CD4-positive, alpha-beta T cell treated with Interleukin-10 for 1 hour (primary cell): ENCODE measurements at regions not wholly inside any gene's neighbourhood (a gene's known extent, or its start where the extent isn't known, plus 50 kb on each side); places are given as distances from the start of the nearest gene placed in this dataset.
"Not testable (repeated sequence)": the region's sequence is repeated elsewhere in the genome, so short reads cannot be mapped to it uniquely, and the experiment has no call there.

Experiments used
- DNase-seq: peaks from one replicate; pipeline ENCODE4 v3.0.0-alpha.2; 2020

DNA sequence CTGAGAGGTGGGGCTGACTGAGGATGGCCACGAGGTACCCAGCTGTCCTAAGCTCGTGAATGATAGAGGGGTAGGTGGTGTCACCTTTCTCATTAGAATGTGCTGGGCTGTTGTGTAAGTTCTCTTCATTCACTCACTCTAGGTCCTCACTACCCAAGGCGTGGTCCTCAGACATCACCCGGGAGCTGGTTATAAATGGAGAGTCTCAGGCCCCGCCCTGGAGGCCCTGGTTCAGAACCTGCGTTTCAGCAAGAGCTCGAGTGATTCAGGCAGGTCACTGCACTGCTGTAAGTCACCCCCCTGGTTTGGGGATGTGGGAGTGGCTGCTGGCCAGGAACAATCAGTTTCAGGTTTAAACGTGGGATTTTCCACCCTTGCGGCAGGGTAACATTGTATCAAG lies 139.8 kb downstream of the FOXL1 start:
- no peak for DNase-seq

DNA sequence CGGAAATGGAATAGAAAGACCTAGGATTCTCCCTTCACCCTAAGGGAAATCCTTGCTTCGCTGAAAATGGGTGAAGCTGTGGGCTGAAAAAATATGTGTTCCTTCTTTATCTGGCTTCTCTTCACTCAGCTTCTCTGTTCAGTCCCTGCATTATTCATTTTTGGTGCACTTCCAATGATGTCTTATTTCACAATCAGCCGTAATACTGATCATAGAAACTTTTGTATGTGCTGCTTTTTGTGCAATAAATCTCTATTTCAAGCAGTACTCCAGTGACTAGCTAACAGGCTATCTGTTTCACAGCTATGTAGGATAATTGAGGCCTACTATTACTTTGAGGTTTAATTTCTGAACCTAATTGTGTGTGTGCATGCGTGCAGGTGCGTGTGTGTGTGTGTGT lies 144.6 kb downstream of the FOXL1 start:
- no peak for DNase-seq

DNA sequence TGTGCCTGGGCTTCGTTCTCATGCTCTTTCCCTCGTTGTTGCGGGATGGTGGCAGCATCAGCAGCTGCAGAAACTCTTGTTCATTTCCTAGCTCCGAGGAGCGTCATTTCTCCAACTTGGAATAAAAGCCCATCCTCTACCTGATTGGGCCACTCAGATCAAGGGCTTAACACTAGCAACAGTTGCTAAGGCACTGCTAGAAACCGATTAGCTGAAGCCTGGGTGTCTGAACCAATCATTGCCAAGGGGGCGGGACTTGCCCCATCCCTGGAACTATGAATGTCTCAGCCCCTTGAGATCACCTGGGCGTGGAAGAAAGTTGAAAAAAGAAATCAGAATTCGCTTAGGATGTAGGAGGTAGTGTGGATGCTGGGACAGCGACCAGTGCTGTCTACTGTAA lies 145.3 kb downstream of the FOXL1 start:
- DNase-seq = no peak

DNA sequence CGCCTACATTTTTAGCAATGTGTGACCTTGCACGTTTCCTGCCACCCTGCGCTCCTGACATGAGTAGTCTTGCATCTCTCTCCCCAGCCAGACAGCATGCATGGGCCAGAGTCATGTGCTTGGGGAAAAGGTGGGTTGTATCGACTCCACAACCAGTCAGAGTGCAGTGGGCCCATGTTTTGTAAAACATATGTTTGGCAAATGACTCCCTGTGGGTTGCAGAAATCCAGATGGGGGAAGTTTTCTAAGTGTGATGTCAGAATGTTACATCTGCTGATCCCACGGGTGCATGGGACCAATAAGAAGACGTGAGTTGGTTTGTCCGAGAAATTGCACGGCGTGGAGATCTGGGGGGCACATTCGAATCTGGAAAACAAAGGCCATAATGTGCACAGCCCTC lies 147.1 kb downstream of the FOXL1 start:
- DNase-seq = no peak

DNA sequence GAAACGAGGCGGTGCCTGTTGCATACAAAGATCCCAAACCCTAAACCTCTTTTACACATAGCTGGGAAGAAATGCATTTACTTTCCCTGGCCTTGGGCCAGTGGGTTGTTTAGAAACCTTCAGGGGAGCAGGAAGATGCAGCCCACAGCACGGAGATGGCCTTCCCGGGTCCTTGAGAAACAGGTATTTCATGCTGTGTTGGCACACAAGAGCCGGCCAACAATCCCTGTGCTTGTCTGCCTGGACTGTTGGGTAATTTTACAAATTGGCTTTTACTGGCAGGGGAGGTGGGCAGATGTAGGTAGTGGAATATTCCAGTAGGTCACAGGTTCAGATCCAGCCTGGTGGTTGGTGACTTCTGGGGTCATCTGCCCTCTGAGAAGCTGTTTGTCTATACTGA lies 148.0 kb downstream of the FOXL1 start:
- no peak for DNase-seq

DNA sequence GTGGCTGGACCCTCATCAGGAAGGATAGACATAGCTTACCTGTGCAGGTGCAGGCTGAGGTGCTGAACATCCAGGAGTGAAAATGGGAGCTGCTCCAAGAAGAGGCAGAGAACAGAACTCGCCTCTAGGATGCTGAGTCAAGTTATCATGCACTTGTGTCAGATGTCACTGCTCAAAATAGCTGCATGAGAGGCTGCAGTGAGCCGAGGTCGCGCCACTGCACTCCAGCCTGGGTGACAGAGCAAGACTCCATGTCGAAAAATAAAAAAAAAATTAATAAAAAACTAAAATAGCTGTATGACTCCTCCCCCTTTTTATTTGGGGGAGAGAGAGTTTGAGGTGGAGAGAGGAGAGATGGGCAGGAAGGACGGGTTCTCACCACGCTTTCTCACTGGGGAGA lies 148.8 kb downstream of the FOXL1 start:
- DNase-seq = no peak

DNA sequence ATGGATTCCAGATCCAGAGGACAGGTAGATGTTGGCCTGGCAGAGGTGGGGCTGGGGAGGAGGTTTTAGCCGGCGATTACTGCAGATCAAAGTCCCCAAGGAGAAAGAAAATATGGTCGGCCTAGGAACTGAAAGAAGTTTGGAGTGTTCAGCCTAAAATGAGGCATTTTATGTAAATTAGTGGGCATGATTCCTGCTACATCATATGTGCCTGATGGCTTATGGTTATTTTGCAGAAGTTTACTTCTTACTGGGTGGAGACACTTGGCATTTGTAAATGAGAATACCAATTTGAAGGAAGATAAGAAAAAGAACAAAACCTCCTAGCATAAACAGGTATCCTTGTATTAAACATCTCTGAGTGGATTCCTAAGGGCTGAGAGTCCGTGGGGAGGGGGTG lies 149.3 kb downstream of the FOXL1 start:
- DNase-seq = no peak

DNA sequence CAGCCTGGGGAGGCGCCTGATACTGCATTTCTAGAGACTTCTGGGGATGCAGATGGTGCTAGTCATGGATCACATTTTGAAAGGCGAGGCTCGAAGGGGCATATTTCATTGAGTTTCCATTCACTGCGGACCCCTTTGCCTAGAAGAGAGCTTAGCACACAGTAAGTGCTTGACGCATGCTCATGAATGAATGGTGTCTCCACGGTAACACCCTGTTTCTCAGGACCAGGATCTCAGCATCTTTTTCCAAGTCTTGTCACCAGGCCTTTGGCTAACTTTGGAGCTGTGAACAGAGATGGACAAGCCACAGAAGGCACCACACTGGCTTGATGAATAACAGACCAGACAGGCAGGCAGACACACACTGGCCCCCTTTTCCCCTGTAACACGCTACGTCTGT lies 151.3 kb downstream of the FOXL1 start:
- no peak for DNase-seq

DNA sequence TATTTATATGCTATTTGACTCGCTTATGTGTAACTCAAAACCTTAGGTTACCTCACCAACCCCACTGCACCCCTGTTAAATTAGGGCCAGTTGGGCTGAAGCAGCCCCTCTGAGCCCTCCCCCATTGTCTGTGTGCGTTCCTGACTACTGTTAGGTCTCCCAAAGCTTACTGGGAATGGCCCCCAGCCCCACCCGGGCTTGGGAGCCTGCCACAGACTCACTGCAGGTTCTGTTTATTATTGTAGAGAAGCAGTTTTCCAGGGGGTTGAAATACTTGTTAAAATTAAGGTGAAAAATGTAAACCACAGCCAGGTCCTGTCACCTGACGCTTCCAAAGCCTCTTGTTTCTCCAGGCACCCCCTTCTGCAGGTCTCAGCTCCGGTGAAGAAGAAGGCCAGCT lies 151.7 kb downstream of the FOXL1 start:
- no peak for DNase-seq

DNA sequence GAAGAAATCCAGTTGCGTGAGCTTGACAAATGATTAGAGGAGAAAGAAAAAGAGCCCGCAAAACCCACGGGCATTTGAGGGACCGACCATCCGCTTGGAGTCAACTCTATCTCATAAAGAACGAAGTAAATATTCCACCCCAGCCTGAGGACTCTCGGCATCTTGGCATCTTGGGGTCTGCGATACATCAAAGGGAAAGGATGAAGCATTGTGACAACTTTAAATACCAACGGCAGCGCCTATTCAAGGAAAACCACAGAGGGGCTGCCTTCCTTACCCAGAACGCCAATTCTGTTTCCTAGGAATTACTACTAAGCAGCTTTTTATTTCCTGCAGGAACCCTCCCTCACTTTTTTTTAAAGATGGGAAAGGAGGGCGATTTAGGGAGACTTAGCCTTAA lies 152.2 kb downstream of the FOXL1 start:
- no peak for DNase-seq

DNA sequence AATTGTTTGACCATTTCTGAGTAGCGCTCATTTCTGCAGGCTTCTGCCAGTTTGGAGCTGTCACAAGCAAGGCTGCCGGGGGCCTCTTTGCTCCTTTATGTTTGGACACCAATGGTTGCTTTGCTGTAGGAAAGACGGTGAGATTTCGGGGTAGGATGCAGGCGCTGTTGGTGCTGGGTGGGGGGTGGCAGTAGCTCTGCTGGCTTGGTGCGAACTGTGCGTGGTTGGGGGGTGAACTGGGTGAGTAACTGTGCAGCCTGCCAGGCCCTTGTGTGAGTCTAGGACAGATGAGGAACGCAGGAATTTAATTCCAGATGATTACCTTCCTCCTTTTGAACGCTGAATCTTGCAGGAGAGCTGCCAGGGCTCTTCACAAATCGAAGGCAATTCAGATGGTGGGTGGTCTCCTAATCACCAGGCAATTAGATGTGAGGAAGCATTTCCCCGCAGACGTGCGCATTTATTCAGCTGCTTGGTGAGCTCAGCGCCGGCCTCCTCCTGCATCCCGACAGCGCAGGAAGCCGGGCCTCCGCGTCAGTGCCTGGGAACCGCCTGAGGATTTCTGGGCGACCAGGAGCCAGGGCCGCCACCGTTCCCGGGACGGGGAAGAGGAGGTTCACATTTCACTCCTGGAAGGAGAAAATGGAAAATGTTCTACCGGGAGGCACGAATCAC lies 154.4 kb downstream of the FOXL1 start:
- no peak for DNase-seq

DNA sequence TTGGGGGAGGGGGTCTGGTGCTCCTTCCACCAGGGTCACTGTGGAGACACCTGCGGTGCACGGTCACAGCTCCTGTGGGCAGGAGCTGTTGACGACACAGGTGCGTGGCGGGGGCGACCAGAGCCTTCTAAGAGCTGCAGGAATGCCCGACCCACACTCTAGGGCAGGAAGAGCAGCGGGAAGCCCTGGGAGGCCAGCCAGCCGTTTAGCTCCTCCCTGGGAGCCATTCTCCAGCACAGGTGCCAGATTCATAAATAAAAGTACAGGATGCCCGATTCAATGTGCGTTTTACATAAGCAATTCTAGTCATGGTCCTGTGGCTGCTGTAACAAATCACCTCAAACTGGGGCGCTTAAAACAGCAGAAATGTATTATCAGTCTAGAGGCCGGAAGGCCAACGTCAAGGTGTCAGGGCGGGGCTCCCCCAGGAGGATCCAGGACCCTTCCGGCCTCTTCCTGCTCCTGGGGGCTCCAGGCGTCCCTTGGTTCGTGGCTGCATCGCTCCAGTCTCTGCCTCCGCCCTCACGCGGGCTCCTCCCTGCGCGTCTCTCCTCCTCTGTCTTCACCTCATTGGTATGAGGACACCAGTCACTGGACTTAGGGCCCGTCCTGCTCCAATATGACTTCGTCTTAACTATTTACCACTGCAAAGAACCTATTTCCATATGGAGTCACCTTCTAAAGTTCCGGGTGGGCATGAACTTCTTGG lies 155.4 kb downstream of the FOXL1 start:
- DNase-seq = no peak

DNA sequence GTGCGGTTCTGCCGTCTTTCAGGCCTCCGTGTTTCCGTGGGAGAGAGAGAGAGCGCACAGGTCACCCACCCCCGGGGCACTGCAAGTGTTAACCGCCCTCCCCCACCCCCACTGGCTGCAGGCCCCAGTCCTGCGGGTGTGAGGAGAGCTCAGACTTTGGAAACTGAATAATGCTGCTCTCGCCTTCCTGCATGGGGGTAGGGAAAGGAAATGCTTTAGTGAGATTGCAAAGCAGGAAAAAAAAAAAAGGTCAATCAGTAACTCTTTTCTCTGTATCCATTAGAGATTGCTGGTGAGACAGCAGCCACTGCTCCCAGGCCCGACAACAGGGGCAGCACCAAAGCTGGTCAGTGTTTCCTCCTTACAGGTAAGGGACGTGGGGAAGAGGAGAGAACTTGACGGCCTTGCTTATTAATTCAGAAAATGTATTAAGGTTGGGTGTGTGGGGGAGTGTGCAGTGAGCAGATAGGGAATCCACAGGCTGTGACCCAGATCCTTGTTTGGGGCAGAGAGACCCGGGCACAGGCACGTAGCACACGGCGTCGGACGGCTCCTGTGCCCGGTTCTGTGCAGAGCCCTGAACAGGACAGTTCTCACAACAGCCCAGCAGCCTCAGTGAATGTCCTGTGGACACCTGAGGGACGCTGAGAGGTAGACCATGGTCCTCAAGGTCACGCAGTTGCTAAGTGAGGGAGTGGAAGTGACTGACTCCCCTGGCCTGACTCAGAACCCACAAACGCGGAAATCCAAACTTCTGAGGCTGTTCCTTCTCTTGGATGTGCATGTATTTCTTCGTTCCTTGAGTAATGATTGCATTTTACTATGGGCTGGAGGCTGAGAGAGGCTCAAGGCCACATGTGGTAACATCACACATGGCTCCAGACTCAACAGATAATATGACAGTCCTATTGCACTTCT lies 156.5 kb downstream of the FOXL1 start:
- no peak for DNase-seq

DNA sequence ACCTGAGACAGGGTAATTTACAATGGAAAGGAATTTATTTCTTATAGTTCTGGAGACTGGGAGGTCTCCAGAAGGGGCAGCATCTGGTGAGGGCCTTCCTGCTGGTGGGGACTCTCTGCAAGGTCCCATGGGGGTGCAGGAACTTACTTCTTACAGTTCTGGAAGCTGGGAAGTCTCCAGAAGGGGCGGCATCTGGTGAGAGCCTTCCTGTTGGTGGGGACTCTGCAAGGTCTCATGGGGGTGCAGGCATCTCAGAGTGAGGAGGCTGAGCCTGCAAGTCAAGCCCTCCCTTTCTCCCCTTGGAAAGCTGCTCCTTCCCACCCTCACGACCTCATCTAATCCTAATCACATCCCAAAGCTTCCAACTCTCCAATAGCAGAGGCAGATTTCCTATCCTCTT lies 157.4 kb downstream of the FOXL1 start:
- no peak for DNase-seq

DNA sequence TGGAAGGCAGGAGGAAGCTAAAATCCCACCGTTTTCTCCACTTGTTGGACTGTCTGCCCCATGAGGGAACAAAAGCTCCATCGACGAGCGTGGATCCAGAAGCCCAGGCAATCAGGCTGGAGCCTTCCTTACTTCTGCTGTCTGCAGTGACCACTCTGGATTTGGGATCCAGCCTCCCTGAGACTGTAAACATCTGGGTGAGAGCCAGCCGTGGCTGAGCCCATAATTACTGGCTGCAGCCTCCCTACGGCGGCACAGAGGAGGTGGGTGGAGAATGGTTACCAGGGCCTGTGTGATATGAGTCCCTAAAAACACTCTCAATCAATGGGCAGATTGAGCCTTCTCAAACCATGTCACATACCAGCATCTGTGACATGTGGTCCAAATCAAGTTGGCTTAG lies 158.2 kb downstream of the FOXL1 start:
- no peak for DNase-seq

DNA sequence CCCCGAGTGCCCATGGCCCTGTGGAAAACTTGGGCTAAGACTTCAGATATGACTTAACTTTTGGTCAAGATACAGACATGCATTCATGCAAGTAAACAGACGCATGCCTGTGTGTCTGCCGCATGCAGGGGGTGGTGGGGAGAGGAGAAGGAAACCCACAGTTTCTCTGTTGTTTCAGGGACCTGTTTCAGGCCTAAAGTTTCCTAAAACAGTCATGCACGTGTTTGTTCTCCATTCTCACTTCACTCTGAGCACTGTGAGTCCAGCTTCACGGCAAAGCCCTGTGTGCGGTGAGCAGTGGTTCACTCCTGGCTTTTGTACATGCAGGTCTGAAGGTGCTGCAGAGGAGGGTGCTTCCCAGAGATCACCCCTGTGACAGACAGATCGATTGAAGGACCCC lies 158.7 kb downstream of the FOXL1 start:
- DNase-seq = no peak

DNA sequence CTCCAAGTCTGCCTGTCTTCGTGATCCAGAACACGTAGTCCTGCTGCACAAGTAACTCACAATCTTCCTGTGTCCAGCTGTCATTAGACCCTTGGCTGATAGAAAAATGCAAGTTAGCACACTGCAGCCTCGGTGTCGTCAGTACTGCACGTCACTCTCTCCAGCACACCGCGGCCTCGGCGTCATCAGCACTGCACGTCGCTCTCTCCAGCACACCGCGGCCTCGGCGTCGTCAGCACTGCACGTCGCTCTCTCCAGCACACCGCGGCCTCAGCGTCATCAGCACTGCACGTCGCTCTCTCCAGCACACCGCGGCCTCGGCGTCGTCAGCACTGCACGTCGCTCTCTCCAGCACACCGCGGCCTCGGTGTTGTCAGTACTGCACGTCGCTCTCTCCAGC lies 160.0 kb downstream of the FOXL1 start:
- not testable (repeated sequence) for DNase-seq

DNA sequence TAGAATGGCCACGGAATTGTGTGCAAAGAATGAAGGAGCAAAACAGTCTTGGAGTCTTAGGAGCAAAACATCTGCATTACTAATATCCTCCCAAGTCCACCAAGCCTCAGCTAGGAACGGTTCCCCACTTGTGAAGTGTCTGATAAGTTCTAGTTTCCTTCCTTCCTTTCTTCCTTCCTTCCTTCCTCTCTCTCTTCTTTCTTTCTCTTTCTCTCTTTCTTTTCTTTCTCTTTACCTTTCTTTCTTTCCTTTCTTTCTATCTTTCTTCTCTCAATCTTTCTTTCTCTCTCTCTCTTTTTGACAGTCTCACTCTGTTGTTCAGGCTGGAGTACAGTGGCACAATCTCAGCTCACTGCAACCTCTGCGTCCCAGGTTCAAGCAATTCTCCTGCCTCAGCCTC lies 160.8 kb downstream of the FOXL1 start:
- DNase-seq = no peak

DNA sequence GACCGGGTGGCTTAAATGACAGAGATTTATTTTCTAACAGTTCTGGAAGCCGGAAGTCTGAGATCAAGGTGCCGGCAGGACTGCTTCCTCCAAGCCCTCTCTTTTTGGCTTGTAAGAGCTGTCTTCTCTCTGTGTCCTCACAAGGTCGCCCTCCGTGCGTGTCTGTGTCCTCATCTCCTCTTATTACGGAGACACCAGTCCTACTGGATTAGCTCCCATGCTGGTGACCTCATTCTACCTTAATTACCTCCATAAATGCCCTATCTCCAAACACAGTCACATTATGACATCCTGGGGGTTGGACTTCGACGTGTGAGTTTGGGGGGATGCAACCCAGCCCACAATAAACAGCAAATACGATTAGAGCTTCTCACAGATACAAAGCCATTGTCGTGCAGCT lies 161.5 kb downstream of the FOXL1 start:
- DNase-seq = no peak

DNA sequence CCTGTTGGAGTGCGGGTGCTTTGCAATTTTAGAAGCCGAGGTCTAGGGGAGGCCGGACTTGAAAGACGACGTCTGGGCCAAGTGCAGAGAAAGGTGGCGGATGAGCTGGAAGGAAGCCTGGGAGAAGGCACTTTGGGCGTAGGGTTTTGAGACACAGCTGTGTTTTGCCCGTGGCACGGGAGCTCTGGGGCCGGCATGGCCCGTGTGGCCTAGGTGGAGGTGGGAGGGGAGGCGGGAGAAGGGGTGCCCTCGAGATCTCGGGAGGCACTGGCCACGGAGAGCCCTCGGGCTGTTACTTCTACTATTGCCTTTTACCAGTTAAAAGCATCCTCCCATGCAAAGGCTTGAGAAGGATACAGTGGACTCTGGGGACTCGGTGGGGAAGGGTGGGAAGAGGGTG lies 161.9 kb downstream of the FOXL1 start:
- no peak for DNase-seq

DNA sequence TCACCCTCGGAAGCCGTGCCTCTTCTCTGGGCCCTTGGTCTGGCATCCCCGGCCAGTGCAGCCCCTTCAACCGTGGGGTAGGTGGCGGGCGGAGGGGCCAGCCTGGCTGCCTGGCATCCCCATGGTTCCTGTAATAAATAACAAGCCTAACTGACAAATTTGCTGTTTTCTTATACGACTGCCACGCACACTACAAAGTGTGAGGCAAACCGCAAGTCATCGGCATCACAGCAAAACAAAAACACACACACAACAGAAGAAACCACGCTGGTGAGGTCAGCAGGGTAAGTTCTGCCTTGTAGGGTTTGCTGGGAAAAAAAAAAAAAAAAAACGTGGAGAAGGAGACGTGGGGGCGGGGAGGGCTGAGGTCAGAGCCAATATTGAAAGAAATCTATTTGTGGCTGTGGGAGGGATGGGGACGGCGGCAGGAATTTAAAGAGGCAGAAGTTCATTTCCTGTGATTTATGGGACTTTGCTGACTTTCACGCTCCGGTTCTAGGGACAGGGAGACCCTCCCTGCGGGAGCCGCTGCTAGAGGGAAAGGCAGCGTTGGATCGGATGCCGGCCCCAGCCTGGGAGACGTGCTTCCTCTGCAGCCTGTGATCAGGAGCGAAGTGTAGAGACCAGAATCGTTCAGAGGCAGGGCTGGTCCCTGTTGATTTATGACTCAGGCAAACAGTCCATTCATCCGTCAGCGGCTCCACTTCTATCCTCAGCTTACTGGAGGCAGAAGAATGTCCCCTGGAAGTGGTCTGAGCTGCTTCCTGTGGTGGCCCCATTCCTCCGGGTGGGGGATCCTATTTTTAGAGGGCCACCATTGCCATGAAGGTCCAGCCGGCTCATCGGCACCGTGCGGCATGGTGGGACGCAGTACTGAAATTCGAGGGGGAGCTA lies 162.8 kb downstream of the FOXL1 start:
- no peak for DNase-seq

DNA sequence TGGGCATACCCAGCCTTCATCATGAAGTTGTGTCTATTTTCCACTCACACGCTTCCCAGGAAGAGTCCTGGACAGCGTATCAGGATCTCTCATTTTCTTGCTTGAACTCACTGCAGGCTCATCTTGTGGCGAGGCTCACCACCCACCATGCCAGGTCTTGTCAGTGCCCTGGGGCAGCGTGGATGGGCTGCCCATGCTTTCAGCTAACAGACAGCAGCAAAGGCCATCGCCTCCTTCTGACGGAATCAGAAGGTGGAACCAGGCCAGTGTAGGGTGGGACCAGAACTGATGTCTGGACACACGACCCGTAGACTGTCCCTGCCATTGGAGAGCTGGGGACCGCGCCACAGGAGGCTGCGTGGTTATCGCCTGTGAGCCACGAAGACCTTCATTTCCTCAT lies 169.4 kb downstream of the FOXL1 start:
- no peak for DNase-seq

DNA sequence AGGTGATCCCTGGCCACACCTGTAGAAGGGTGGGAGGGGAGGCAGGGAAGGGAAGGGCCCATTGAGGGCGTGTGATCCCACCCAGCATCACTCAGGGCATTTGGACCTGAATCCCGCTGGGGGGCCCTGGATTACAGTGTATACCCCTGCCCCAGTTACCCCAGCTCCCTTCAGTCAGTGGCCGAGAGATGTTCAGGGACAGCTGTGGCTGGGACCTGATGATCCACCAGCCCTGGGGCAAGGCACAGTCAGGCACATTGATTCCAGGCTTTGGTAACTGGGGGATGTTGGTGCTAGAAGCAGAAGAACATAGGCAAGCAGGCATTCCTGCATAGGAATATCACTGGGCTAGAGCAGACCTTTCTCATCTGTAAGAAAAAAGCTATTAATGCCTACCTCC lies 170.3 kb downstream of the FOXL1 start:
- DNase-seq = no peak
